ENCODE measurements at regions not wholly inside any gene's neighbourhood (a gene's known extent, or its start where the extent isn't known, plus 50 kb on each side); places are given as distances from the start of the nearest gene placed in this dataset.

- DNase-seq (ENCODE audit: low read depth) = no peak
- H3K4me3 ChIP-seq (ENCODE audit: low read depth, low read length) = no peak overlapping the region
- no peak for TF ChIP-seq MAX (IDR thresholded peaks at IDR 0.05; ENCODE audit: low read depth, low read length)
- TF ChIP-seq MYC (IDR thresholded peaks at IDR 0.05; ENCODE audit: low read depth, low read length) = no peak
- TF ChIP-seq POLR2A (IDR thresholded peaks at IDR 0.05; ENCODE audit: extremely low read depth, insufficient read length) = no peak
- no peak for TF ChIP-seq CTCF (IDR thresholded peaks at IDR 0.05; ENCODE audit: low read depth, low read length)
These were observed 549.0 kb upstream of the RGS18 start for GRCh38 chr1:191609305-191609704.

- H3K4me3 ChIP-seq (ENCODE audit: low read depth, low read length) = no peak overlapping the region
- no peak for TF ChIP-seq CTCF (IDR thresholded peaks at IDR 0.05; ENCODE audit: low read depth, low read length)
- no peak for TF ChIP-seq MAX (IDR thresholded peaks at IDR 0.05; ENCODE audit: low read depth, low read length)
- no peak for TF ChIP-seq MYC (IDR thresholded peaks at IDR 0.05; ENCODE audit: low read depth, low read length)
- no peak for TF ChIP-seq POLR2A (IDR thresholded peaks at IDR 0.05; ENCODE audit: extremely low read depth, insufficient read length)
- no peak for DNase-seq (ENCODE audit: low read depth)
These were observed 543.0 kb upstream of the RGS18 start for GRCh38 chr1:191615101-191615821.

DNA sequence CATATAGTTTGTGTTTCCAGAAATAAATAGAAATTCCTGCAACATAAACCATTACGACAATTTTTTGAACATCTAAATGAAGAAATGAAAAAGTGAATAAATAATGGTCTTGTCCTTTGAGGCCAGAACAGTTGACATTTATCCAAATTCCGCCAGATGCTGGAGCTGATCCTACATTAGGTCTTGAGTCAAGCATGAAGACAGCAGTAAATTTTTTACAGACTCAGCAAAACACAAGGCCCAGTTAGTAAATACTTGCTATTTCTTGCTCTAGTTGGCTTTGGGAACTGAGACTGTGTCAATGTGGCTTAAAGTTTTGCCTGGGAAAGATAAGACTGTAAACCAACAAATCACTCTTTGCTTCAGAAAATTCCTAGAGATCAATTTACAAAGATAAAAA is 540.1 kb upstream of the RGS18 start:
- H3K4me3 ChIP-seq (ENCODE audit: low read depth, low read length) = no peak overlapping the region
- TF ChIP-seq POLR2A (IDR thresholded peaks at IDR 0.05; ENCODE audit: extremely low read depth, insufficient read length) = no peak
- TF ChIP-seq CTCF (IDR thresholded peaks at IDR 0.05; ENCODE audit: low read depth, low read length) = no peak
- no peak for TF ChIP-seq MYC (IDR thresholded peaks at IDR 0.05; ENCODE audit: low read depth, low read length)
- no peak for TF ChIP-seq MAX (IDR thresholded peaks at IDR 0.05; ENCODE audit: low read depth, low read length)
- DNase-seq (ENCODE audit: low read depth) = no peak

- DNase-seq (ENCODE audit: low read depth) = no peak
- TF ChIP-seq POLR2A (IDR thresholded peaks at IDR 0.05; ENCODE audit: extremely low read depth, insufficient read length) = no peak
- no peak for TF ChIP-seq MYC (IDR thresholded peaks at IDR 0.05; ENCODE audit: low read depth, low read length)
- TF ChIP-seq CTCF (IDR thresholded peaks at IDR 0.05; ENCODE audit: low read depth, low read length) = no peak
- no peak for TF ChIP-seq MAX (IDR thresholded peaks at IDR 0.05; ENCODE audit: low read depth, low read length)
These were observed 537.4 kb upstream of the RGS18 start for GRCh38 chr1:191620883-191621282.

GRCh38 chr1:191624044-191624443 is 534.2 kb upstream of the RGS18 start:
- DNase-seq (ENCODE audit: low read depth) = no peak
- TF ChIP-seq POLR2A (IDR thresholded peaks at IDR 0.05; ENCODE audit: extremely low read depth, insufficient read length) (no peak), MYC (IDR thresholded peaks at IDR 0.05; ENCODE audit: low read depth, low read length) (no peak), CTCF (IDR thresholded peaks at IDR 0.05; ENCODE audit: low read depth, low read length) (no peak), MAX (IDR thresholded peaks at IDR 0.05; ENCODE audit: low read depth, low read length) (no peak)
- H3K4me3 ChIP-seq (ENCODE audit: low read depth, low read length) = no peak overlapping the region

More at GRCh38 chr1:191620883-191621282, 537.4 kb upstream of the RGS18 start:
- no peak overlapping the region for H3K4me3 ChIP-seq (ENCODE audit: low read depth, low read length)

Measured in NB4 (cell line).